Stimulated activated CD8-positive, alpha-beta memory T cell treated with anti-CD3 and anti-CD28 coated beads, Interleukin-15, amount 100 ng/mL, for 24 hours (primary cell): ENCODE measurements at regions not wholly inside any gene's neighbourhood (a gene's known extent, or its start where the extent isn't known, plus 50 kb on each side); places are given as distances from the start of the nearest gene placed in this dataset.
"Not testable (repeated sequence)": the region's sequence is repeated elsewhere in the genome, so short reads cannot be mapped to it uniquely, and the experiment has no call there.

Source experiments
- DNase-seq: peaks from one replicate; pipeline ENCODE4 v3.0.0-alpha.2; 2020; ENCODE audit warnings: low read depth

DNA sequence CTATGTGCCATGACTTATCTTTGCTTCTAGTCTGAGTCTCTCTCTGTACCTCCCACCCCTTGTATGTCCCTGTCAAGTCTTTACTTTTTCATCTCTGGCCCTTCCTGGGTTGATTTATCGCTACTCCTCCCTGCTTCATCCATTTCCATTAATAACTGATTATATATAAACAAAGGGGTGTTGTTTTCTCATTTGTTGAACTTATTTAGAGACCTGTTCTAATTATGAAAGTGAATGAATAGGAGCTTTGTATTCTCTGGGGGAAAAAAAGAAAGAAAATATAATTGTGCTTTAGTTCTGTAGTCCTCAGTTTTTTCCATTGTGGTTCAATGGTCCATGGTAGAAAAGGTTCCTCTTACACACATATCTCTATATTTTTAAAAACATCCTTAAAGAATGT lies 328.9 kb upstream of the PPP2R3A start:
- DNase-seq, result no peak

DNA sequence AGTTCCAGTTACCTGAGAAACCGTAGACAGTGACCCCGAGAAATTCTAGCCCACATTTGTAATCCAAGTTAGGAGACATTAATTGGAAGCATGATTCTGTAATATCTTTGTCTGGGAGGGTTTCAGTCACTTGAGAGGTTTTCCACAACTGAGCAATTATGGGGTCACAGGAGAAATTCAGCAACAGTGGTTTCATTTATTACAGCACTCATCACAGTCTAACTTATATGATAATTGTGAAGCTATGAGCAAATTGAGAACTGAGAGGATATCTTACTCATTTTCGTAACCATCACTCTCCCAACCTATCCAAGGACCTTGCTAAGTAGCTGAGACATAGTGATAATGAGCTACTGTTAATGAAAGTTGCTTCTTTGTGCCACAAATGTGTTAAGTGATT lies 328.5 kb upstream of the PPP2R3A start:
- no peak for DNase-seq

DNA sequence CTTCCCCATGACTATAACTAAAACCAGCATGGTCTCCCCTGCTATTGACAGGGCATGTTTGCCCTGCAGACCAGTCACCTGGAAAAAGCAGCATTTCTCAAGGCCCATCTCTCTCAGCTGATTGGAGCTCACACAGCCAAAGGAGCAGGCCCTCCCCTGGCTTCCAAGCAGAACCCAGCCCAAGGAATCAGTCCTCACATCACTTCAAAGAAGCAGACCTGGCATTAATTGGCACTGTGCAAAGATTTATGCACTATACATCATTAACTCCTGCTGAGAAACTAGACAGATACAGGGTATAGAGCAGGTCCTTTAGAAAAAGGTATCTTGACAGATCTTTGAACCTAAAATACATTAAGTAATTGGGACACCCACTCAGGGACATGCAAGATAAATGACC lies 323.8 kb upstream of the PPP2R3A start:
- no peak for DNase-seq

DNA sequence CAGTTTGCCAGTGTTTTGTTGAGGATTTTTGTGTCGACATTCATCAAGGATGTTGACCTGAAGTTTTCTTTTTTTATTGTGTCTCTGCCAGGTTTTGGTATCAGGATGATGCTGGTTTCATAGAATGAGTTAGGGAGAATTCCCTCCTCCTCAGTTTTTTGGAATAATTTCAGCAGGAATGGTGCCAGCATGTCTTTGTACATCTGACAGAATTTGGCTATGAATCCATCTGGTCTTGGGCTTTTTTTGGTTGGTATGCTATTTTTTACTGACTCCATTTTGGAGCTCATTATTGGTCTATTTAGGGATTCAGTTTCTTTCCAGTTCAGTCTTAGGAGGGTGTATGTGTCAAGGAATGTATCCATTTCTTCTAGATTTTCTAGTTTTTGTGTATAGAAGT lies 320.0 kb upstream of the PPP2R3A start:
- no peak for DNase-seq

- no peak for DNase-seq
These were observed 318.7 kb upstream of the PPP2R3A start for GRCh38 chr3:135646873-135647272.

- no peak for DNase-seq
These were observed 316.2 kb upstream of the PPP2R3A start for GRCh38 chr3:135649361-135649760.

DNA sequence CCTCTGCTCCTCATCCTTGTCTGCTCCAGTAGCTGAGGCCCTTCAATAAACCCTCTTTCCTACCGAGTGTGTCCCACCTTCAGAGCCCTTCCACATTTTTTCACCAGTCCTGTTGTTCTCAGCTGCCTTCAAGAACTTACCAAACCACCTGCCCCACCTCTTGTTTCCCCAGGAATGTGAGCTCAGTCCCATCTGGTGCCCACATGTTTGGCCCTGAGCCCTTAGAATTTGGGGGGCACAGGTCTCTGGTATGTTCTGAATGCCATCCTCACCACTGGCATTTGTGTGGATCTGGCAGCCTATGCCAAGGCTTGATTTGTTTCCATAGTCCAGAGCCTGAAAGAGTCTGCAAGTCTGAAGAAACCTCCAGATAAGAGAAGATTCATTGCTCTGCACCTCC lies 315.2 kb upstream of the PPP2R3A start:
- no peak for DNase-seq

DNA sequence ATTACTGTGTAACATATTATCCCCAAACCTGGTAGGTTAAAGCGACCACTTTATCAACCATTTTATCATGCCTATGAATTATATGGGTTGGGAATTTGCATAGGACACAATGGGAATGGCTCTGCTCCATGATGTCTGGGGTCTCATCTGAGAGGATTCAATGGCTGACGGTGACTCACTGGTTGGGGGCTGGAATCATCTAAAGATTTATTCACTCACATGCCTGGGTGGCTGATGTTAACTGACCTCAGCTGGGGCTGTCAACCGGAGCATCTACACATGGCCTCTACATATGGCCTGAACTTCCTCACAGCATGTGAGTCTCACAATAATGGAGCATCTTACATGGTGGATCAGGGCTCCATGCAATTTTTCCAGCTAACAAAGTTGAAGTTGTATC lies 313.1 kb upstream of the PPP2R3A start:
- DNase-seq, result no peak

- DNase-seq, result no peak
These were observed 310.2 kb upstream of the PPP2R3A start for GRCh38 chr3:135655328-135655727.

DNA sequence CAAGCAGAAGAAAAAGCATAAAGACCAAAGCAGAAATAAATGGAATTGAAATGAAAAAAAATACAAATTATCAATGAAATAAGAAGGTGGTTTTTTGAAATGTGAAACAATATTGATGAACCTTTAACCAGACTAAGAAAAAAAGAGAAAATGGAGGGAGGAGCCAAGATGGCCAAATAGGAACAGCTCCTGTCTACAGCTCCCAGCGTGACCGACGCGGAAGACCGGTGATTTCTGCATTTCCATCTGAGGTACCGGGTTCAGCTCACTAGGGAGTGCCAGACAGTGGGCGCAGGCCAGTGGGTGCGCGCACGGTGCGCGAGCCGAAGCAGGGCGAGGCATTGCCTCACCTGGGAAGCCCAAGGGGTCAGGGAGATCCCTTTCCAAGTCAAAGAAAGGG lies 307.1 kb upstream of the PPP2R3A start:
- DNase-seq, result not testable (repeated sequence)

- DNase-seq, result no peak
These were observed 298.5 kb upstream of the PPP2R3A start for GRCh38 chr3:135667061-135667460.

GRCh38 chr3:135674508-135674907 lies 291.0 kb upstream of the PPP2R3A start:
- no peak for DNase-seq

DNA sequence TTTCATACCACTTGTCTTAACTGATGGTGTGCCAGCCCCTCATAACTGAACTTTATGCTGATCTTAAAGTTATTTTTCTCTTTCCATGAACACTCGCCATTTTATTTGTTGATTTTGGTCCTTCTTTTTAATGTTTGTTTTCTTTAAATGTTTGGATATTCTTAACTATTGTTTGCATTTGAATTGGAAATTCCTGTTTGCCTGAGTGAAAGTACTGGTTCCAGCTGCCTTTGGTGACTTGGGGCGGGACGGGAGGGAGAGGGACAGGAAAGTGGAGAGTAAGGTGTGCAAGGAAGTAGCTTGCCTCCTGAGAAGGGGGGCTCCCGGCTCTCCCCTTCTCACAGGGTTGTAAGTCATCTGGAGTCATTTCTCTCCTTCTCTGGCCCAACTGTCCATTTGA lies 287.1 kb upstream of the PPP2R3A start:
- no peak for DNase-seq

DNA sequence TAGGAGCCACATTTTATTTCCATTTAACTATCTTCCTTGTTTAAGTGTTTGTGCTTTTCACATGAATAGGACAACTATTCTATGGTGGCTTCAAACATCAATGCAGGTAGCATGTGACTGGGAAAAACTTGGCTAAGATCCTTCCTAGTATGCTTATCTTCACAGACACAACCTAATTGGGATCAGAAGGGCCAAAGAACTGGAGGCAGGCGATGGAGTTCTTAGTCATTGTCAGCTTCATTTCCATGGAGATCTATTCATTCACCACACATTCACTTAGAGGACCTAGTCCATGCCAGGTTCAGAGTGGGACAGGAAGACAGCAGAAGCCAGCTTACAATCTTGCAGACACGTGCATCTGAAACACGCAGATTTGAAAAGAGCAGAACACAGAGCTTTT lies 277.5 kb upstream of the PPP2R3A start:
- no peak for DNase-seq

DNA sequence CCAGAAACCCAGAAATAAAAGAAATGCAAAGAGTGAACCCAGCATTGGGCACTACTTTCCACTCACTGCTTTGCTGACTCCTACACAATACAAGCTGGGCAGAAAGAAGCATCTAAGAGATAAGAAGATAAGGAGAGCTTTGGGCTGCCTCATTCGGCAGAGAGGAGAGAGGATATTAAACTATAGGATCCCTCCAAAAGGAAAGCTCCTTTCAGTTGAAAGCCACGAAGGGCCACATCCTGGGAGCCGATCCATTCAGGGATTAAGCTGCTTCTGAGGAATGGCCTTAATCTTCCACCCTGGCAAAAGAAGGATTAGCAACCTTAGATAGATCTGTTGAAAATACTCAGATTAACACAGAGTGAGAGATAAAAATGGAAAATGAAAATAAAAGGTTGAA lies 274.9 kb upstream of the PPP2R3A start:
- DNase-seq, result no peak

GRCh38 chr3:135691240-135691639 lies 274.3 kb upstream of the PPP2R3A start:
- no peak for DNase-seq

GRCh38 chr3:135694142-135694541 lies 271.4 kb upstream of the PPP2R3A start:
- no peak for DNase-seq

DNA sequence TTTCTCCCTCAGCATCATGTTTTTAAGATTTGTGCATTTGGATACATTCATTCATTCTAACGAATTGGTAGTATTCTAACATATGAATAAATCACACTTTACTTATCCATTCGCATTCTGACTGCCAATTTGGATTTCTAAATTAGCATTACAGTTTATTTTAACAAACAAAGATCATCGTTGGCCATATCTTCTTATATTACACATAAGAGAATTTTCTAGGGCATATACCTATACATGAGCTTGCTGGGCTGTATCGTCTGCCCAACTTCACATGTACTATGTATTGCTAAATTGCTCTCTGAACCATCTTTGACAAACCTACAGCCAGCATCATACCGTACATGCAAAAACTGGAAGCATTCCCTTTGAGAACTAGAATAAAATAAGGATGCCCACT lies 265.8 kb upstream of the PPP2R3A start:
- DNase-seq, result no peak

GRCh38 chr3:135706758-135707375 lies 258.7 kb upstream of the PPP2R3A start:
- no peak for DNase-seq

- no peak for DNase-seq
These were observed 246.1 kb upstream of the PPP2R3A start for GRCh38 chr3:135719449-135719848.

- no peak for DNase-seq
These were observed 237.4 kb upstream of the PPP2R3A start for GRCh38 chr3:135728007-135728721.

DNA sequence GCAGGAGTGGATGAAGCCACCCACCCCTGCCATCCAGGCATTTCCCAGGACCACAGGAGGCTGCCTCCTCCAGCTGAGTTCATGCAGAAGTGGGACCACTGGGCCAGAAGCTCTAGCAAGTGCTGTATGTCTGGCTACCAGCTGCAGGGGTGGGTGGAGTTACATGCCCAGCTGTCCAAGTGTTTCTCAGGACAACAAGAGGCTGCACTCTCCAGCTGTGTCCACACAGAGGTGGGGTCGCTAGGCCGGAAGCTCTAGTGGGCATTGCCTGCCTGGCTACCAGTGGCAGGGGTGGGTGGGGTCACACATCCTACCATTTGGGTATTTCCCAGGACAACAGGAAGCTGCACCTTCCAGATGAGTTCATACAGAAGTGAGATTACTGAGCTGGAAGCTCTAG lies 234.0 kb upstream of the PPP2R3A start:
- no peak for DNase-seq

DNA sequence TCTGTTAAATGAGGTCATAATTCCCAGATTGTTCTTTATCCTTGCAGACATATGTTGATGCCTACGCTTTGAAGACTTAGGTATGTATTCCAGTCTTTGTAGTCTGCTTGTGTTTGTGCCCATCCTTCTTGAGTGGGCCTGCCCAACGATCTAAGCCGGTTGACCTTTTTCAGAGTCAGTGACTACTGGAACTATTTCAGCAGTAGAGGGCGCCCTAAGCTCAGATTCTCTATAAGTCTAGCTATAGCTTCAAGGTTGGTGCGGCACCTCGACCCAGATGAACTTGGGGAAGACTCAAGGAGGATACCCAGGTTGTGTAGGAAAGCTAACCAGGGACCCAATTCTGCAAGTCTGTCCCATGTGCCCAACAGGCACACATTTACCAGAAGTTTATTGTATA lies 228.8 kb upstream of the PPP2R3A start:
- no peak for DNase-seq

GRCh38 chr3:135739779-135740178 lies 225.7 kb upstream of the PPP2R3A start:
- DNase-seq, result no peak
